ENCODE measurements at regions not wholly inside any gene's neighbourhood (a gene's known extent, or its start where the extent isn't known, plus 50 kb on each side); places are given as distances from the start of the nearest gene placed in this dataset.

DNA sequence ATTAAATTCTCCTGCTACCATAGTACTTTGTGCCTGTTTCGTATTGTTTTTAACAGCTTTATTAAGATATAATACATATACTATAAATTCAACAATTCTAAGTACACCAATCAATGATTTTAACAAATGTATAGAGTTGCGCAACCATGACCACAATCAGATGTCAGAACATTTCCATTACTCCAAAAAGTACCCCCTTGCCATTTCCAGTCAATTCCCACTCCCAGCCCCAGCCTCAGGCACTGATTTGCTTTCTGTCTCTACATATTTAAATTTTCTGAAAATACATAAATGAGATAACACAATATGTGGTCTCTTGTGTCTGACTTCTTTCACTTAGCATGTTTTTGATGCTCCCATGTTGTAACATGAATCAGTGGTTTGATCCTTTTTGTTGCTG, 193.9 kb downstream of the FIGN start:
- H3K4me2 ChIP-seq (ENCODE audit: low read length): no peak overlapping the region
- H3K9me3 ChIP-seq (ENCODE audit: low read length): no peaks in the 10 kb centered on the region
- H3K36me3 ChIP-seq (ENCODE audit: insufficient read depth, low read length): no peaks in the 10 kb centered on the region
- no peaks in the 10 kb centered on the region for H4K20me1 ChIP-seq (ENCODE audit: insufficient read depth)
- TF ChIP-seq POLR2AphosphoS5 (IDR thresholded peaks at IDR 0.05) (no peak), RAD21 (conservative IDR thresholded peaks at IDR 0.05) (no peak)
- TF ChIP-seq, protein P1, sequence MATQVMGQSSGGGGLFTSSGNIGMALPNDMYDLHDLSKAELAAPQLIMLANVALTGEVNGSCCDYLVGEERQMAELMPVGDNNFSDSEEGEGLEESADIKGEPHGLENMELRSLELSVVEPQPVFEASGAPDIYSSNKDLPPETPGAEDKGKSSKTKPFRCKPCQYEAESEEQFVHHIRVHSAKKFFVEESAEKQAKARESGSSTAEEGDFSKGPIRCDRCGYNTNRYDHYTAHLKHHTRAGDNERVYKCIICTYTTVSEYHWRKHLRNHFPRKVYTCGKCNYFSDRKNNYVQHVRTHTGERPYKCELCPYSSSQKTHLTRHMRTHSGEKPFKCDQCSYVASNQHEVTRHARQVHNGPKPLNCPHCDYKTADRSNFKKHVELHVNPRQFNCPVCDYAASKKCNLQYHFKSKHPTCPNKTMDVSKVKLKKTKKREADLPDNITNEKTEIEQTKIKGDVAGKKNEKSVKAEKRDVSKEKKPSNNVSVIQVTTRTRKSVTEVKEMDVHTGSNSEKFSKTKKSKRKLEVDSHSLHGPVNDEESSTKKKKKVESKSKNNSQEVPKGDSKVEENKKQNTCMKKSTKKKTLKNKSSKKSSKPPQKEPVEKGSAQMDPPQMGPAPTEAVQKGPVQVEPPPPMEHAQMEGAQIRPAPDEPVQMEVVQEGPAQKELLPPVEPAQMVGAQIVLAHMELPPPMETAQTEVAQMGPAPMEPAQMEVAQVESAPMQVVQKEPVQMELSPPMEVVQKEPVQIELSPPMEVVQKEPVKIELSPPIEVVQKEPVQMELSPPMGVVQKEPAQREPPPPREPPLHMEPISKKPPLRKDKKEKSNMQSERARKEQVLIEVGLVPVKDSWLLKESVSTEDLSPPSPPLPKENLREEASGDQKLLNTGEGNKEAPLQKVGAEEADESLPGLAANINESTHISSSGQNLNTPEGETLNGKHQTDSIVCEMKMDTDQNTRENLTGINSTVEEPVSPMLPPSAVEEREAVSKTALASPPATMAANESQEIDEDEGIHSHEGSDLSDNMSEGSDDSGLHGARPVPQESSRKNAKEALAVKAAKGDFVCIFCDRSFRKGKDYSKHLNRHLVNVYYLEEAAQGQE (IDR thresholded peaks at IDR 0.05; ENCODE audit: borderline replicate concordance): no peak
- no peaks in the 10 kb centered on the region for H3K27me3 ChIP-seq (ENCODE audit: insufficient read depth, low read depth, low read length)
- H3F3A ChIP-seq (ENCODE audit: insufficient read depth, low read length, poor library complexity, severe bottlenecking): no peaks in the 10 kb centered on the region
- no peaks in the 10 kb centered on the region for H3K79me2 ChIP-seq (replicated peaks; ENCODE audit: insufficient read depth, low read length)
- H3K9ac ChIP-seq (ENCODE audit: low read length): no peak overlapping the region
- H3K27ac ChIP-seq (ENCODE audit: low read length): no peak overlapping the region
- H3K9me2 ChIP-seq (ENCODE audit: insufficient read depth, low read length): no peaks in the 10 kb centered on the region
- no peak overlapping the region for H3K4me3 ChIP-seq (ENCODE audit: low read length)
- no peak overlapping the region for H2AFZ ChIP-seq (ENCODE audit: low read depth, low read length)

DNA sequence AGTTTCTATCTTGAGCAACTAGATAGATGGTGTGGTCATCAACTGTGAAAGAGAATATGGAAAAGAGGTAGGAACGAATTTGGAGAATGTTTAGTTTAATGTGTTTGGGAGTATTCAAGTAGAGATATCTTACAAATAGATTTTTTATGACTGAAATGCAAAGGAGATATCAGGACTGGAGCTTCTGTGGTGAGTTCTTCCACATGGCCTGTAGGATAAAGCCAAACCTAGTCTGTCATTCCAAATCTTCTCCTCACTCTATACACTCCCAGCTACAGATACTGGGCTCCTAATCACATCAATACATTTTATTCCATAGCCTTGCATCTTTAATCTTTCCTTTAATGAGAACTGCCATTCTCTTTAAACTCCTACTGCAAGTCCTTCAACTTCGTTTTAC, 194.3 kb downstream of the FIGN start:
- Histone ChIP-seq H3K9ac (ENCODE audit: low read length) (no peak overlapping the region), H3K27me3 (ENCODE audit: insufficient read depth, low read depth, low read length) (no peaks in the 10 kb centered on the region), H3K36me3 (ENCODE audit: insufficient read depth, low read length) (no peaks in the 10 kb centered on the region), H3K4me3 (ENCODE audit: low read length) (no peak overlapping the region), H3K79me2 (replicated peaks; ENCODE audit: insufficient read depth, low read length) (no peaks in the 10 kb centered on the region), H3K27ac (ENCODE audit: low read length) (no peak overlapping the region), H3K9me3 (ENCODE audit: low read length) (no peaks in the 10 kb centered on the region), H2AFZ (ENCODE audit: low read depth, low read length) (no peak overlapping the region), H3F3A (ENCODE audit: insufficient read depth, low read length, poor library complexity, severe bottlenecking) (no peaks in the 10 kb centered on the region), H3K4me2 (ENCODE audit: low read length) (no peak overlapping the region), H3K9me2 (ENCODE audit: insufficient read depth, low read length) (no peaks in the 10 kb centered on the region), H4K20me1 (ENCODE audit: insufficient read depth) (no peaks in the 10 kb centered on the region)
- no peak for TF ChIP-seq EP300 (conservative IDR thresholded peaks at IDR 0.05; ENCODE audit: poor library complexity, severe bottlenecking)
- no peak for TF ChIP-seq POLR2AphosphoS5 (IDR thresholded peaks at IDR 0.05)
- no peak for TF ChIP-seq MXI1 (conservative IDR thresholded peaks at IDR 0.05; ENCODE audit: poor library complexity, severe bottlenecking)
- no peak for TF ChIP-seq TAF1 (IDR thresholded peaks at IDR 0.05; ENCODE audit: low read depth)
- TF ChIP-seq, protein P1 (IDR thresholded peaks at IDR 0.05; ENCODE audit: borderline replicate concordance): no peak

DNA sequence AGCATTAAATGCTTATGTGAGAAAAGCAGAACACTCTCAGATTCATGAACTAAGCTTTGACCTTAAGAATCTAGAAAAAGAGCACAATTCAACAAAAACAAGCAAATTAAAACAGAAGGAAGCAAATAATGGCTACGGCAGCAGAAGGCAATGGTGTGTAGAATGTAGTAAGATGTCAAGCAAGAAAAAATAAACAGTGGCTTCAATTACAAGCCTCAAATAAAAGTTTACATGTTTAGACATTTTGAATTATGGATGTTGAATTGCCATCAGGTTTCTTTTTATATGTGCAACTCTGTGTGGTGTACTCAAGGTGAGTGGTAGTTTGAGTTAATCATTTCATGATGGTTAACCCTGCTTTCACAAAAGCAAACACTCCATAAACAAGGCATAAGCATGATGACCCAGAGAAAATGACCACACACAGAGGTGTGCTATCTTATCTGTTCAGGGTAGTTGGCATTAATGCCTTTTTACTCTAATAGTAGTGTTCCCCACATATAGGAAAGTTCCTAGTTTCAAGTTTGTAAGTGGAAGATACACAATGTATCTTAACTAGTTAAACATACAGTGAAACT, 207.1 kb downstream of the FIGN start:
- H4K20me1 ChIP-seq (ENCODE audit: insufficient read depth): no peaks in the 10 kb centered on the region

More for the DNA sequence above, 207.1 kb downstream of the FIGN start:
- H3K4me2 ChIP-seq (ENCODE audit: low read length): no peak overlapping the region
- no peaks in the 10 kb centered on the region for H3F3A ChIP-seq (ENCODE audit: insufficient read depth, low read length, poor library complexity, severe bottlenecking)
- H3K79me2 ChIP-seq (replicated peaks; ENCODE audit: insufficient read depth, low read length): no peaks in the 10 kb centered on the region
- TF ChIP-seq TAF1 (IDR thresholded peaks at IDR 0.05; ENCODE audit: low read depth) (no peak), POLR2AphosphoS5 (IDR thresholded peaks at IDR 0.05) (no peak)
- TF ChIP-seq, protein P1 (IDR thresholded peaks at IDR 0.05; ENCODE audit: borderline replicate concordance): no peak
- no peak overlapping the region for H2AFZ ChIP-seq (ENCODE audit: low read depth, low read length)
- H3K9me2 ChIP-seq (ENCODE audit: insufficient read depth, low read length): no peaks in the 10 kb centered on the region
- no peak overlapping the region for H3K27ac ChIP-seq (ENCODE audit: low read length)
- H3K9me3 ChIP-seq (ENCODE audit: low read length): no peaks in the 10 kb centered on the region
- no peak overlapping the region for H3K9ac ChIP-seq (ENCODE audit: low read length)
- H3K36me3 ChIP-seq (ENCODE audit: insufficient read depth, low read length): no peaks in the 10 kb centered on the region
- H3K27me3 ChIP-seq (ENCODE audit: insufficient read depth, low read depth, low read length): no peaks in the 10 kb centered on the region
- no peak overlapping the region for H3K4me3 ChIP-seq (ENCODE audit: low read length)
